NCI-H1694 (cell line): ENCODE measurements at regions not wholly inside any gene's neighbourhood (a gene's known extent, or its start where the extent isn't known, plus 50 kb on each side); places are given as distances from the start of the nearest gene placed in this dataset.
"Not testable (repeated sequence)": the region's sequence is repeated elsewhere in the genome, so short reads cannot be mapped to it uniquely, and the experiment has no call there.

Experiments used
- DNase-seq: peaks from one replicate; lab custom pipeline; 2025; lab: John Stamatoyannopoulos, UW

DNA sequence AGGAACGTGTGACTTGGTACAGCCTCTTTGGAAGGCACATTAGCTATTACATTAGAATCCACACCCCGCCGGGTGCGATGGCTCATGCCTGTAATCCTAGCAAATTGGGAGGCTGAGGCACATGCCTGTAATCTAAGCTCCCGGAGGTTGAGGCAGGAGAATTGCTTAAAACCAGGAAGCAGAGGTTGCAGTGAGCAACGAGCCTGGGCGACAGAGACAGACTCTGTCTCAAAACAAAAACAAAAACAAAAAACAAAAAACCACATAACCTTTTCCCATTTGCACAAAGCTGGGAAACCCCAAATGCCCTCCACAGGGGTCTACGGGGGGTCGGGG lies 82.7 kb upstream of the METTL9 start:
- DNase-seq, result not testable (repeated sequence)

DNA sequence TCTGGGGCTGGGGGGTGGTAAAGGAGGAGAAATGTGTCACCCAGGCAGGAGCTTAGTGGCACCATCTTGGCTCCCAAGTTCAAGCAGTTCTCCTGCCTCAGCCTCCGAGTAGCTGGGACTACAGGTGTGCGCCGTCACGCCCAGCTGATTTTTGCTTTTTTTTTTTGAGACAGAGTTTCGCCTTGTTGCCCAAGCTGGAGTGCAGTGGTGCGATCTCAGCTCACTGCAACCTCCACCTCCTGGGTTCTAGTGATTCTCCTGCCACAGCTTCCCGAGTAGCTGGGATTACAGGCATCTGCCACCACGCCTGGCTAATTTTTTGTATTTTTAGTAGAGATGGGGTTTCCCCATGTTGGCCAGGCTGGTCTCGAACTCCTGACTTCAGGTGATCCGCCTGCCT lies 82.1 kb upstream of the METTL9 start:
- DNase-seq, result not testable (repeated sequence)

DNA sequence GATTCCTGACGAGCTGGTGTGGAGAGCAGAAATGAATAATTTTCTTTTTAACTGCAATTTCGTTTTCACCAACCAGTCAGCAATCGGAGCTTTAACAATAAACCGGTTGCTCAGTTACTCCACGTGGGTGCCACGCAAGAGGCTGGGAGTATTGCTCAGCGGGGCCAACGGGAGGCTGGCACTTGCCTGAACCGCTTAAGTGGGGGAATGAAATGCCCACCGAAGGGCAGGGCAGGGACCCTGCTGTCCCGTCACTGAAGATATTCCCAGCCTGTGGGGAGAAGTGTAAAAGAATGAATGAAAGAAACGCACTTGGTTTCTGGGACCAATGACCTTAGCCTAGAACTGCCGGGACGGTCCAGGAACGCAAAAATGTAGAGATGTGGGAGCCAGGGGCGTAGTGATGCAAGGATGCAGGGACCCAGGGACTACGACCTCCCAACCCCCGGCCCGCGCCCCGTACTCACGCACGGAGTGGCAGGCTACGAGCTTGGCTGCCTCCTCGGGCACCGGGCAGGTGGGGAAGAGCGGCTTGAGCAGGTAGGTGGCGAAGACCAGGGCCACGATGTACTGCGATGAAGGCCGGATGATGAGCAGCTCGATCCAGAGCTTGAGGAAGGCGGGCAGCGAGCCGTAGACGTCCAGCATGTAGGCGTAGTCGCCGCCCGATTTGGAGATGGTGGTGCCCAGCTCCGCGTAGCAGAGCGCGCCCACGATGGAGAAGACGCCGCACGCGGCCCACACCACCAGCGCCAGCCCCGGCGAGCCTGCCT lies 79.8 kb upstream of the METTL9 start:
- DNase-seq, result not testable (repeated sequence)

DNA sequence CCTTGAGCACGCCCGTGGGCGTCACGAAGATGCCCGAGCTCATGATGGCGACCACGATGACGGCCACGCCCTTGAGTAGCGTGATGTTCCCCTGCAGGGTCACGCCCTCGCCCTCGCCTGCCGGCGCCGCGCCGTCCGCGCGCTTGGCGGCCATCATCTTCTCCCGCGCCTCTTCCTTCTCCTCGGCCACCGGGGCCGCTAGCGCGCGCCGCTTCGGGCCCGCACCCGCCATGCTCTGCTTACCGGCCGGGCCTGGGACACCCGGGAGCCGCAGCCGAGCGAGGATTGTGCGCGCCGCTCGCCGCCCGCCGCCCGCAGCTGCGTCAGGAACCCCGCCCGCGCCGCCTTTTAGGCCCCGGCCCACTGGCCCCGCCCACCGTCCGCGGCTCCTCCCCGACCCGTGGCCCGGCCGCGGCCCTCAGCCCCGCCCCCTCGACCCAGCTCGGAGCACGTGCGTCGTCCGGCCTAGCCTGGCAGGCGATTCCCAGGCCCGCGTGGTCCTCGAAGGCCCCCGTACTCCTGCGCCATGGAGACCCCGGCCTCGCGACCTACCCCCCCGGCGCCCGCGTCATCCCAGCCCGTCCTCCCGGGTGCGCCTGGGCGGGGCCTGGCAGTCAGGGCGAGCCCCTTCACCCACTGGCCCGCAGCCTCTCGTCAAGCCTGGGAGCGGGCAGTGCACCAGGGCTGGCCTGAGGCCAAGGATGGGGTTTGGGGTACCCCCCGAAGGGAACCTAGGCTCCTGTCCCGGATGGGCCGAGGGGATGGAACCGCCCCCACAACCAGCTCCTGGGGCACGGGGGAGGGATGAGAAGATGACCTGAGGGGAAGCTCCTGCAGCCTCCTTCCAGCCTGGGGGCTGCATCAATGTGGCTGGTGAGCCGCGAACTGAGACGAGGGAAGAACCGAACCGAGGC lies 79.0 kb upstream of the METTL9 start:
- DNase-seq, result peak; percentile 59

DNA sequence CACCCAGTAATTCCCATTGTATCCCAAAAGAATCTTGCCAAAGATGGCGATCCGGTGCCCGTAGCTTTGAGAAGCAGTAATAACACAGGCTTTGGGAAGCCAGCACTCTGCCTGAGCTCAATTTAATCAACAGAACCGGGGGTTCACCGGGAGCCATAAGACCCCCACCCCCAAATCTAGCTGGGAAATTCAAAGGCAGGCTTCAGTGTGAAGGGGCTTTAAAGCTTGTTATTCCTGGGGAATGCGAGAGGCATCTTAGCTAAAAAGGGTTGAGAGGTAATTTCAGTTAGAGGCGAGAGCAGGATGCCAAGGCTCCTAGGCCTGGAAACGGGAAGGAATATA lies 78.4 kb upstream of the METTL9 start:
- DNase-seq, result not testable (repeated sequence)

DNA sequence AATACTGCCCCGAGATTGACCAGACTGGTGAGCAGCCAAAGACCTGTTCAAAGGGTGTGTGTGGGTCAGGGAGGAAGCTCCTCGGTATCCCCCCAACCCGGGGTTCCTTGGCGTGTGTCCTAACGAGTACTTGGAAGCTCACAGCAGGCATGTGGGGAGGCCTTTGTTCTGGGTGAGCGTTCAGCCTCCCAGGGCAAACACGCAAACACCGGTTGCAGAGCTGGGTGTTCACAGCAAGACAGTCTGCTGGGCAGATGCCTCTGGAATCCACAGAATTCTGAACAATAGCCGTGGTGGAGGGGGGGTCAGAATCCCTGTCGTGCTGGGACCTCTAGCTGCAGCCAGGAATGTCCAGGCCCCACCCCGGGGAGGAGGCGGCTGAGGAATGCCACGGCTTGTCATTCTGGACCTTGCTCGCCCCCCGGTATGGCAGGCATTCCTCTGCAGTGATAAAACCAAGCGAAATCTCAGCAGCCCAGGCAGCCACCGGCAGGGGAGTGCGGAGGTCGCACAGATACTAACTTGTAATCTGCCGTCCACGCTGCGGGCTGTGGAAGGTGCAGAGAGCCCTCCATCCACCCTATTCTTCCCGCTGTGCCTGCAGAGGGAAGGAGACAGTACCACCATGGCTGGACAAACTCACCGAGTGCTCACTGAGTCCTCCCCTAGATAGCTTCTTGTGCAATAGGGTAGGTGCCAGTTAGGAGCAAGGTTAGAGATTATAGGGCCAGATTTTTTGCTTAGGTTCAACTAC lies 77.8 kb upstream of the METTL9 start:
- DNase-seq, result not testable (repeated sequence)

DNA sequence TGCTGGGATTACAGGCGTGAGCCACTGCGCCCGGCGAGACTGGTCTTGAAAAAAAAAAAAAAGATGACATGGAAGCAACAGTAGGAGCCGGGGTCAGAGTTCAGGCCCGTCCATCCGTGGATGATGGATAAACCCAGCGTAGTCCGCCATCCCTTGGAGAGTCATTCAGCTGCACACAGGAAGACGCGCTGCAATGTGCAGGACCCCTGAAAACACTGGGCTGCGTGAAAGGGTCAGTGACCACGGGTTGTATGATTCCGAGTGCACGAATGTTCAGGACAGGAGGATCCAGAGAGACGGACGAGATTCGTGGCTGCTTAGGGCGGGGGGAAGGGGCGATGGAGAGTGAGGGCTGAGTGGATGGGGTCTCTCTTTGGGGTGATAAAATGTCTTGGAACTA lies 76.5 kb upstream of the METTL9 start:
- DNase-seq, result not testable (repeated sequence)

DNA sequence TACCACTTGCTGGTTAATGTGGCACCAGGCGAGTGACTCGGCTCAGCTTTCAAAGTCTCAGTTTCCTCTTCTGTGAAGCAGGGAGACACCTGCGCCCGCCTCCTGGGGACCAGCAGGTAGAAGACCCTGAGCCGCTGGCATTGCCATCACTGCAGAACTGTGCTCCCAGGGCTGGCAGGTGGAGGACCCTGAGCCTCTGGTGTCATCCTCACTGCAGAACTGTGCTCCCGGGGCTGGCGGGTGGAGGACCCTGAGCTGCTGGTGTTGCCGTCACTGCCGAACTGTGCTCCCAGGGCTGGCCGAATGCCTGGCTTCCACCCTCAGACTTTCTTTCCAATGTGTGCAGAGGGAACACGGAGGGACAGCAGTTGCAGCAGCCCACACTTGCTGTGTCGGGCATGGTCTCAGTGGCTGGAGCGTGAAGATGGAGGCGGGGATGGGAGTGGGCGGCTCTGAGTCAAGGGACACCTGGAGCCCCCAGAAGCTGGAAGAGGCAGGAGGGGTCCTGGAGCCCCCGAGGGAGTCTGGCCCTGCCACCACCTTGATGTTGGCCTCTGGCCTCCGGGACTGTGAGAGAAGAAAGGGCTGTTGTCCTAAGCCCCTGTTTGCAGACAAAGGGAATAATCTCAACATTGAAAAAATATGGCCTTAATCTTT lies 75.8 kb upstream of the METTL9 start:
- no peak for DNase-seq

DNA sequence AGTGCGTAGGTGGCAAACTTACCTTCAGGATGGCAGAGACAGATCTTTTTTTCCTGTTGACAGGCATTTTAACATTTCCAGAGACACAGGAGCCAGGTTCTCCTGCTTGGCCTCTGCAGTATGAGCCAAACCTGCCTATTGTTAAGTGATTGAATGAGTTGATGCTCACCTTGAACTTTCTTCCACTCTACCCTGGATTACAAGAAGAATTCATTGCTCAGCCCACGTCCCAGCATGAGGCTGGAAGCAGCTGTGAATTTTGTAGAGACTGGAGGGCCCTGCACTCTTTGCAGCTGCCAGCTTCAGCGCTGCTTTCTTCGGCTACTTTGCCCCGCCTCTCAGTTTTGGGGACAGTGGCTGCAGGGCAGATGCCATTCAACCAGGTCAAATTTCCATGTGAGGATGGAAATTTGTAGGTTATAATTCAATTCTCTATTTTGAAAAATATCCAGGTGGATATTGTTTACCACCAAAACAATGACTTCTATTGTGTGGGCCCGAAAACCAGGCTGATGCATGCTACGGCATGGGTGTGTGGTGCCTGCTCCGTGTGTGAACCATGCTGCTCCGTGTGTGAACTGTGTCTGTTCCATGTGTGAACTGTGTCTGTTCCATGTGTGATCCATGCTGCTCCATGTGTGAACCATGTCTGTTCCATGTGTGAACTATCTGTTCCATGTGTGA lies 75.2 kb upstream of the METTL9 start:
- DNase-seq, result no peak

DNA sequence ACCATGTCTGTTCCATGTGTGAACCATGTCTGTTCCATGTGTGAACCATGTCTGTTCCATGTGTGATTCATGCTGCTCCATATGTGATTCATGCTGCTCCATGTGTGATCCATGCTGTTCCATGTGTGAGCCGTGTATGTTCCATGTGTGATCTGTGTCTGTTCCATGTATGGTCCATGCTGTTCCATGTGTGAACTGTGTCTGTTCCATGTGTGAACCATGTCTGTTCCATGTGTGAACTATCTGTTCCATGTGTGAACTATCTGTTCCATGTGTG lies 74.7 kb upstream of the METTL9 start:
- DNase-seq, result not testable (repeated sequence)

DNA sequence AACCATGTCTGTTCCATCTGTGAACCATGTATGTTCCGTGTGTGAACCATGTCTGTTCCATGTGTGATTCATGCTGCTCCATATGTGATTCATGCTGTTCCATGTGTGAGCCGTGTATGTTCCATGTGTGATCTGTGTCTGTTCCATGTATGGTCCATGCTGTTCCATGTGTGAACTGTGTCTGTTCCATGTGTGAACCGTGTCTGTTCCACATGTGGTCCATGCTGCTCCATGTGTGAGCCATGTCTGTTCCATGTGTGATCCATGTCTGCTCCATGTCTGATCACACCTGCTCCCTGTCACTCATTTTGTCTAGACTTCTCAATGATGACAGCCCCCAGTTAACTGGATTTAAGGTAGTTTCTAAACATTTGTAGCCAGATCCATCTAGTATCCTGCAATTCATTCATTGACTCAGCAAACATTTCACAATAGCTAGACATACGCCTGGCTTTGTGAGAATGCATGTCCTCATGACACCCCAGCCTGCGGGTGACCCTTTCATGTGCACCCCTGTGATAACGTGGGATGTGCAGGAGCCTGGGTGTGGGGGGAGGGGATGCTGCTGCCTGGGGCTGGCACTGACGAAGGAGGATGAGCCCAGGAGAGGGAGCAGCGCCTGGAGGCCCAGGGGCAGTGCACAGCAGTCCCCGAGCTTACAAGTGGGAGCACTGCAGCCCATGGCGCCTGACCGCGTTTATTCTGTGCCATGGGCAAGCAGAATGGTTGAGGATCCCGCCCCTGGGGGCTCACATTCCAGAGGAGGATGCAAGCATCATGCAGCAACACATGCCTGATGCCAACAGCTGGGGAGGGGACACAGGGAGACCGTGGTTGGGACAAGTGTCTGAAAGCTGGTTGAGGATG lies 74.1 kb upstream of the METTL9 start:
- not testable (repeated sequence) for DNase-seq

DNA sequence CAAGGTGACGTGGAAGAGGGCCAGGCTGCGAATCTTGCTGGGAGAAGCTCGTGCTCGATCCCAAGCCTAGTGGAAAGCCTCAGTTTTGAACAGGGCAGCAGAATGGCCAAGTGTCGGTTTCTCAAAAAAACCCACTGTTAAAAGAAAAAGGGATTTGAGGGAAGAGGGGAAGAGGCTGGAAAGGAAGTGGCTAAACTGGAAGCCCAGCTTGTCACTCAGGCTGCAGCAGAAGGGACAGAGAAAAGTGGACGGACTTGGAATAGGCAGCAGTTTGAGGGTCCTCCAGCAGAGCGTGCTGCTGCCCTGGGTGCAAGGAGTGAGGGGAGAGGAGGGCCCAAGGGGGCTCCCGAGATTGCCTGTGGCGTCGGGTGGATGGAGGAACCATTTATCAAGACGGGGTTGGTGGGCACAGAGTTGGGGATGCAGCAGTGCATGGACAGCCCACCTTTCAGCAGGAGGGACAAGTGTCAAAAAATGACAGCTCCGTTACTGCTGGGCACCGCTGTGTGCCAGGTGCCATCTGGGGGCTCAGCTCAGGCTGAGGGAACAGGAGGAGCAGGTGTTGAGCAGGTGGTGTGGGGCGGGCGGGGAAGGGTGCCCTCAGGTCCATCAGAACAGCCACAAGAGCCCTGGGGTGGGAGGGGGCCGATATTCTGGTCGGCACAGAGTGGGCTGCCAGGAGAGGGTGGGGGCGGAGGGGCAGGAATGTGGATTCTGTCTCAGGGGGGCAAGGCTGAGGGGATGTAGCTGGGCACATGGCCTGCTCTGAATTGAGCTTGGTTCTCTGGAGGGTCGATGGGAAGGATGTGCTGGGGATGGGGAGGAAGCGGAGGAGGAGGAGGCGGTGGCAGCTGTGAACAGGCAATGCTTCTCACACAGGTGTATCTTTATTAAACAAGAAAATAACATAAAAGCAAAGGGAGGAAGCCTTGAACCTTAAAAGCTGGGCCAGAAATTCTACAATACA lies 73.1 kb upstream of the METTL9 start:
- not testable (repeated sequence) for DNase-seq

DNA sequence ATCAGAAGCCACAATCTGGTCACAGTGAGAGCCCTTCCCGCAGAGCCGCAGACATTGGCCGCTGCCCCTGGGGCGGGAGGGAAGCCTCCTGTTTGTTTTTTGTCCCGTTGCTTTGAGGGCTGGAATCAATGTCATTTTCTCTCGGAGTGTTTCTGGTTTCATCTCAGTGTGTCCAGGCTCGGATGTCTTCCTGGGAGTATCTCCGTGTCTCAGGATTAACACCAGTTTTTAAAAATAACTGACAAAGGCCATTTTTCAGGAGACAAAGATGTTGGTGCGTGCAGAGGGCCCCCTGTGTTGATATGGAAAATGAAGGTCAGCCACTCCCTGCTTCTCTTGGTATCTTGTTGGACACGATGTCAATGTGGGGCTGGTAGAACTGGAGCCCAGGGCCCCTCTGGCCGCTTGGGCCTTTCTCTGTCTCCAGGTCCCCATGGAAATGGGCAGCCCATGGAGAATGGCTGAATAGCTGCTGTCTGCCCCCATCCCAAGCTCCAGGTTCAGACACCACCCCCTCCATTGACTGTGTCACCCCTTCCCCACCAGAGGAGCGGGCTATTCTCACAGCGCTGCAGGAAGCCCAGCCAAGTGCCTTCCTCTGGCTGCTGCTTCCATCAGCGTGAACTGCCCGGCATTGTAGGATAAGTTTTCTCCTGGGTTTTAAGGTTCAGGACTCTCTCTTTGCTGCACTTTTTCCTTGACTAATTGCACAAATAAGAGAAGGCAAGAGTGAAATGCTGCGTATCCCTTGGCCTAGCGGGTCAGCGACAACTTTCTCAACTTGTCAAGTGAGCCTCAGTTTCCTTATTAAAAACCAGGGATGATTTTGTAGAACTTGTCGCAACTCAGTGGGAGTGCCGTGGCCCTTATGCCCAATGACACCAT lies 72.2 kb upstream of the METTL9 start:
- DNase-seq, result no peak

DNA sequence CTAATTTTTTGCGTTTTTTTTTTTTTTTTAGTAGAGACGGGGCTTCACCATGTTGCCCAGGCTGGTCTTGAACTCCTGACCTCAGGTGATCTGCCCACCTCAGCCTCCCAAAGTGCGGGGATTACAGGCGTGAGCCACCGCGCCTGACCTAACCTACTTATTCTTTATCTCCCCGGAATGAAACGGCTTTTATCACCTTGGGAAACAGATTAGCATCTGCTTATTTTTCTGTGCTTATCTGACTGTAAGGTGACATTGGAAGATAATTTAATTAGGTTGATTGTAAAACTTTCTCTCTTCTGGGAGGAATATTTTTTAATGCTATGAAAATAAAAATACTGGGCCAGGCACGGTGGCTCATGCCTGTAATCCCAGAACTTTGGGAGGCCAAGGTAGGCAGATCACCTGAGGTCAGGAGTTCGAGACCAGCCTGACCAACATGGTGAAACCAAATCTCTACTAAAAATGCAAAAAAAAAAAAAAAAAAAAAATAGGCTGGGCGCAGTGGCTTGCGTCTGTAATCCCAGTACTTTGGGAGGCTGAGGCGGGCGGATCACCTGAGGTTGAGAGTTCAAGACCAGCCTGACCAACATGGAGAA lies 70.2 kb upstream of the METTL9 start:
- DNase-seq, result not testable (repeated sequence)

DNA sequence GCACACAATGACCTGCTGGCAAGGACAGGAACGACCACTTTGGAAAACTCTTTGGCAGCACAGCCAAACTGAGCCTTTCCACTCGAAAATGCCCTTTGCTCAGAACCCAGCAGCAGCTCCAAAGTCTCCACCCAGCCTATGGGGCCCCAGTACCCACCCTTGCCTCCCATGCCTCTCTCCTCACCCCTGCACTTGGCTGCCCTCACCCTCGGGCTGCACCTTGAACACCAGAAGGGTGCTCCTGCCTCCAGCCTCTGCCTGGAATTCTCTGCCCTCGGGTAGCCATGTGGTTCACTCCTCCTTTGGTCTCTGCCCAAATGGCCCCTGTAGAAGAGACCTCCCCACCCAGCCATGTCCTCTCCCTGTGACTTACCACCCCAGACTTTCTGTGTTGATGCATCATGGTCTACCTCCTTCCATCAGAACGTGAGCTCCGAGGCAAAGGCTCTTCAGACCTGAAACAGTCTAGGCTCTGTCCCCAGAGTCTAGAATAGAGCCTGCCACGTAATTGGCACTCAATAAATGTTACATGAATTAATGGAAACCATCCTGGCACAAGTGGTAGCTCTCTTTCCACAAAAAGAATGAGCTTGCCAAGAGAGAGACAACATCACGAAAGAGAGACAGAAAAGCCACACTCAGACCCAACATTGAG lies 68.5 kb upstream of the METTL9 start:
- DNase-seq, result not testable (repeated sequence)

DNA sequence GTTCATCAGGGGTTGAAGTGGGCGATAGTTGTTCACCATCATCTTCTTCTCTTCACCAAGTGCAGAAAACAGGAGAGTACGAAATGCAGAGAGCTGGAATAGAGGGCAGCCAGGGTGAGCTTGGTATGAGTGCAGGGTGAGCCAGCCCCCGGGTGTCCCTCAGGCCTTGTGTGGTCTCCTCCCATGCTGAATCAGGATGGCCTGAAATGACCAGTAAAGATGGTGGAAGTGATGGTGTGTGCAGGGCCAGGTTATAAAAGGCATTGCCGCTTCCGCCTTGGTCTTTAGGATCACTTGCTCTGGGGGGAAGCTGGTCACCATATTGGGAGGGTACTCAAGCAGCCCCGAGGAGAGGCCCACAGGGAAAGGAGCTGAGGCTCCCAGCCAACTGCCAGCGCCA lies 66.4 kb upstream of the METTL9 start:
- DNase-seq, result not testable (repeated sequence)

DNA sequence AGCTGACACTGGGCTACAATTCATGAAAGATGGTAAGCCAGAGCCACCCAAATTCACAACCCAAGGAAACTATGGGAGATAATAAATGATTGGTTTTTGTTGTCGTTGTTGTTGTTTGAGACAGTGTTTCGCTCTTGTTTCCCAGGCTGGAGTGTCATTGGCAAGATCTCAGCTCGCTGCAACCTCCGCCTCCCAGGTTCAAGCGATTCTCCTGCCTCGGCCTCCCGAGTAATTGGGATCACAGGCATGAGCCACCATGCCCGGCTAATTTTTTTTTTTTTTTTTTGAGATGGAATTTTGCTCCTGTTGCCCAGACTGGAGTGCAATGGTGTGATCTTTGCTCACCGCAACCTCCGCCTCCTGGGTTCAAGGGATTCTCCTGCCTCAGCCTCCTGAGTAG lies 65.9 kb upstream of the METTL9 start:
- not testable (repeated sequence) for DNase-seq

DNA sequence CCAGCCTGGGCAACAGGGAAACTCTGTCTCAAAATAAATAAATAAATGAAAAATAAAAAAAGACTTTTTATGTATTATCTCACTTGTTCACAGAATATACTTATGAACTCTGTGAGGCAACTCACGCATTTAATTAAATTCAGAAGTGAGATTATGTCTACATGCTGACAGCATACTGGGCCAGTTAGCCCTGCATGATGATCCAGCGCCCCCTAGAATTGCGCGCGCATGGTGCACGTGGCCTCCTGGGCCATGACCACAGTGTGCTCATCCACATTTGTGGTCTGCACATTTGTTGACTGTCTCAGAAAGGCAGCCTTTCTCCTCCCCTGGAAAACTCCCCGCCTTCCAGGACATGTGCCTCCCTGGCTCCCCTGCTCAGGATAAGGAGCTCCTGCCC lies 64.8 kb upstream of the METTL9 start:
- DNase-seq, result not testable (repeated sequence)
